Activated CD4-positive, CD25-positive, alpha-beta regulatory T cell (primary cell): ENCODE measurements at regions not wholly inside any gene's neighbourhood (a gene's known extent, or its start where the extent isn't known, plus 50 kb on each side); places are given as distances from the start of the nearest gene placed in this dataset.
"Not testable (repeated sequence)": the region's sequence is repeated elsewhere in the genome, so short reads cannot be mapped to it uniquely, and the experiment has no call there.

ENCODE experiments used
- DNase-seq, 4 experiments: peaks; one replicate each; lab custom pipeline; 2025; lab: John Stamatoyannopoulos, UW

- no peak for DNase-seq
These were observed 326.1 kb upstream of the ROPN1 start for GRCh38 chr3:124318014-124318413.

GRCh38 chr3:124318656-124319055, 326.7 kb upstream of the ROPN1 start:
- no peak for DNase-seq

DNA sequence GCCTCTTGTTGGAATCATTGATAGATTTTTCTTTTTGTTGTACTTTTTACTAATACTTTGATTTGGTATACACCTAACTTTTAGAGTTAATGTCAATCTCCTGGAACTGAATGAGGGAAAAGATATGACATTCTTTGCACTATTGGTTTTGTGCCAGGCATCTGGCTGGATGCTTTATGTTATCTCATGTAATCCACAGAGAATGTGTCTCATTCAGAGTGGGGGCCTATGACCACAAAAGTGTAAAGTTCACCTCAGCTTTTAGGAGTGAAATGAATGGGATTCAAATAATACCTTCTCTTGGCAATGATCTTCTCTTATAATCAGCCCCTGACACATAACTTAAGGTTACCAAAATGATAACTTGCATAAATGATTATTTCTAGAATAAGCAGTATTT, 329.1 kb upstream of the ROPN1 start:
- no peak for DNase-seq

DNA sequence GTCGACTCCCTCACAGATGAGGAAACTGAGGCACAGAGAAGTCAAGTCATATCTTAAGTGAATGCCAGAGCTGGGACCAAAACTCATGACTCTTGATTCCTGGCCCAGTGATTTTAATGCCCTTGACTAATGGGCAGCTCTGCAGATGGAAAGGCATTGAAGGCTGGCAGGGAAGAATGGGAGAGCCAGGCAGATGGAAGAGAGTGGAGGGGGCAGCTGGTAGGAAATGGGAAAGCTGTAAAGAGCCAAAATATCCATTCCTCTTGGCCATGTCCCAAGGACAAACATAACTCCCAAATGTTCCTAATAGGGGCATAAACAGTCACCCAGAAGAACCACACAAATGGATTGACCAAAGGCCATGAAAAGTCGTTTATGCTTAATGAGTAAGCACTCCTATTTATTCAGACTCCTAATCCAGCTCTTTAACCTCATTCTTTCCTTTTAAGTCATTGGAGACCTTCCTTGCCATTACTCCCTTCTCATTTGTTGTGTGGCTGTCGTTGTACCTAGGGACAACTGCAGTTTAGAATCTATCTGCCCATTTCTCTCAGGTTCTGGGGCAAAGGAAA, 330.5 kb upstream of the ROPN1 start:
- no peak for DNase-seq

DNA sequence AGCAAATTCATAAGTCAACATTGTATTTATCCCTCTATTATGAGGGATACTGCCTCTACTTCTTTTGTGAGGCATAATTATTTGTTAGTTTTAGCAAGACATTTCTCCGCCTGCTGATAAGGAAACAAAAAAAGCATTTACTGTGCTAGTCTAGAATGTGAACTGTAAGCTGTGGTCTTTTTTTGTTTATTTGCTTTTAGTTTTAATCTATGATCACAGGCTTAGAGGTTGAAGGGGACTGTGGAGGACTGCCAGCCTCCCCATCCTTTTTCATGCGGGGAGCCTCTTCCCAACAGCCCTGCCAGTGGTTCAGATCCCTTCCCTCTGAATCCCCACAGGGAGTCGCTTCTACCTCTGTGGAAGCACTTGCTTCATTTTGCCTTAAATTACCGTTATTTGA, 331.0 kb upstream of the ROPN1 start:
- no peak for DNase-seq

DNA sequence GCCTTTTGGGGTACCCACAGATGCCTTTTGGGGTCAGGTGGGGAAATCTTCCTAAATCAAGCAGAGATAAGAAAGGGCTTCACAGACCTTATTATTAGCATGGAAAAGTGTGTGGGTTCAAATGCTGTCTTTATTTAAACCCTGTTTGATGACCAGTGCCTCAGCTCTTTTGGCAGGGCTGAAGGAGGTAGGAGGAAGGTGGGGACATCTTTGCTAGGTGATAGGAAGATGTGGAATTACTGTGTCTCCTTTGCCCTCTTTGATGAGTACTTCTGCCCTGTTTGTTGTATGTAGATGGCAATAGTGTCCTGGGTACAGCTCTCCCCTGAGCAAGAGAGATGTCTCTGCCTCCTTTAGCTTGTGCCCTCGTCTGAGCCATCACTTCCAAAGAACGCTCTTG, 333.3 kb upstream of the ROPN1 start:
- DNase-seq = no peak

GRCh38 chr3:124329723-124330122, 337.8 kb upstream of the ROPN1 start:
- no peak for DNase-seq

GRCh38 chr3:124333931-124334640, 342.2 kb upstream of the ROPN1 start:
- DNase-seq = no peak

DNA sequence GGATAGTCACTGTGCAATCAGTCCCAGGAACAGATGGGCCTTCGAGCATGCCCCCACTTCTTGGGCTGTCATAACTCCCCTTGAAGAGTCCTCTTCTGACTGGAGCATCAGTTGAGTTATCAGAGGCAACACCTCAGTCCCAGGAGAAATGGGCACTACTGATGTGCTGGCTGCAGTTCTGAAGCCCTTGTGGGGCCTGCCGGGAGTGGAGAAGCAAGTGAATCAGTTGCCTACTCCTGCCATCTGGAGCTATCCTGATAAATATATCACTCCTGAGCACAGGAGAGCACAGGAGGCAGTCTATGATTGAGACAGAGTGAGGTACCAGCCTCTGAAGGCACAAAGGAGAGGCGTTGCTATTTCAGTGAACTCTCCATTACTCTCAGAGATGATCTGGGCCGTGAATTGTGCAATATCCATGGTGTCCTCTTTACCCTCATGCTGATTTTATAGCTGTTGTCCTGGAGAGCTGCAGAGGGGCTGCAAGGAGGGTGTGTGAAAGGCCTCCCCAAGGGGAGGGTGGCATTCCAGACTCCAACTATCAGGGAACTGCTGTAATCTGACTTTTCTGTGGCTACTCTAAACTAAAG, 344.2 kb upstream of the ROPN1 start:
- no peak for DNase-seq

DNA sequence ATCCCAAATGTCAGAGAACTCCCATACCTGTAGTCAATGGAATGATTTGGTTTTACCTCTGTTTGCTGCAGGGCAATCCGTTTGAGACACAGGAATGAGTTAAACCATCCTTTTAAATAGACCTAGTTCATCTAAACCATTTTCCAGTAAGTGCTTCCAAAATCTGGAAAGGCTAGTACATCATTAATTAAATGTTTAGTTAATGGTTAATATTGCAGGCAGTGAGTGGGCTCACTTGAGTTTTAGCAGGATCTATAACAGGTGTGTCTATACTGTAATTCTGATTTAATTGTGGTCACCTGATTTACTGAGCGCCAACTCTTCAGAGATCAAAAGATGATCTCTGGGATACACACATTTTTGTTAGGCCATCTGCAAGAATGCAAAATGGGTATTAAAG, 353.9 kb upstream of the ROPN1 start:
- DNase-seq = no peak

GRCh38 chr3:124346487-124346886, 354.6 kb upstream of the ROPN1 start:
- DNase-seq = no peak

DNA sequence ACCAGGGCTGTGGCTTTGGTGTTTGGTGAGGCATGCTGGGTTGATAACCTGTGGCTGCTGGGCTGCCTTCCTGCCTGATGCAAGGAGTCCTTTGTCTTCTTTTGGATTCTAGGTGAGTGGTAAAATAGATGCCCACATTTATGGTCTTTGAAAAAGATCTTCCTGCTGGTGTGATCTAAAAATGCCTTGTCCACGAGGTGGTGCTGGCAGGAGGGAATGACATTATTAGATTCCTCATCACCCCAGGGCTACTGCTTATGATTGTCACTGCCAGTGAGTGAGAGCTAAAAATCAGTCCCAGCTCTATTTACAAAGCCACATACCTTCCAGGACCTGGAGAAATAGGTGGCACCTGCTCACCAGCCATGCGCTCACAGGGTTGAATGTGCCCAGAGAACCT, 355.5 kb upstream of the ROPN1 start:
- no peak for DNase-seq

- DNase-seq = not testable (repeated sequence)
These were observed 356.6 kb upstream of the ROPN1 start for GRCh38 chr3:124348555-124348954.

DNA sequence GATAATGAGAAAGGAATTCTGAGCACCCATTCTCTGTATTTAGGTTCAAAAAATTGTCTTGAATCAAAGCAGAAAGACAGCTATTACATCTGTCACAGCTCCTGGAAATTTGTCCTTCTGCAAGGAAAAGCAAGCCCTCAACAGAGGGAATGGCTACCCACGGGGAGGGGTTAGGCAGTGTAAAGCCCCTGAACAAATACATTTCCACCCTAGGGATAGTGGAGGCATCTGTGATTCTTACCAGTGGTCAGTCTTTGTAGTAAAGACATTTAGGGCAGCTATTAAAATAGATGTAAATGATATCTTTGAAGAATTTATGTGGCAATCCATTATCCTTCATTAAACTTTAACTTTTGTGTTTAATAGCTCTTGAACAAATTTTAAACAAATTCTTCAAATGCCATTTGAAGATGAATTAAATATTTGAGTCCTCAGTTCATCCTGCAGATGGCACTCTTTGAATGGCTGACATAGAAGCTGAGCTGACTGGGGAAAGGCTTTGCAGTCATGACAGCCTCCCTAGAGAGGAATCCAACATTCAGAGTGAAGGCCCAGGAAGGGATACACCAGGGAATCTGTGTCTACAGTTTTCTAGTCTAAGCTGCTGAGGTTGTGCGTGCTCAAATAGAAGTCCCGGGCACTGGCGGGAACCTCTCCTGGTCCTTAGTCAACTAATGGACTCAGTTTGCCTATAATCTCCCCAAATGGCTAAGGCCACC, 359.7 kb upstream of the ROPN1 start:
- no peak for DNase-seq

DNA sequence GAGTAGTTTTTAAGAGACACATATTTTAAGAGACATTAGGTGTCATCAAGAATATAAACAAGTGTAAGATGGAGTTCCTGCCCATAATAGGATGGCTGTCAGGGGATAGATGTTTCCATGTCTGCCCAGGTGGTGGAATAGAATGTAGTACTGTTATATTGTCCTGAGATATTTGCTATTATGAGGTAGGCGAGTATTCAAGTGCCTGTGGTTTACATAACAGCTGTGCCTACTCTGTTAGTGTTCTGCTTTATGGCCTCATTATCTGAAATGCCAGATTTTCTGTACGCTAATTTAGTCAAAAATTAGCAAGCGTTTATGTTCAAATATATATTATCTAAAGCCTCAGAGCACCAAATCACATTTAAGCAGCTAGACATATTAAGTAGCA, 360.2 kb upstream of the ROPN1 start:
- DNase-seq = no peak

DNA sequence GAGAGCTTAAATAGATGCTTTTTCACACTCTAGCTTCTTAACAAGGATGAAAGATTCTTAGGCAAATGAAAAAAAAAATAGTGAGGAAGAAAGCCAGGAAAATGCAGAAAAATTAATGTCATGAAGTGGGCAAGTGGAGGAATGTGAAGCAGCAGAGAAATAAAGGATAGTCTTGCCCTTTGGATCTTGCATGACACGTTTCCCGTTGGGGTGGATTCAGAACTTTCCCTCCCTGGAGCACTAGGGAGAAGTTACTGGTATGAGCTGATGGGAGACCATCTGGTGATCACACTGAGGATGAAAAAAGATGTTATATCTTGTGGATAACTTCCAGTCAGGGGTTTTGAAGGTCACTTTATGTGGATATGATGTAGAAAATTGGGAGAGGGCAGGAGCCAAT, 361.8 kb upstream of the ROPN1 start:
- no peak for DNase-seq

- no peak for DNase-seq
These were observed 362.2 kb upstream of the ROPN1 start for GRCh38 chr3:124354150-124354549.

- DNase-seq = no peak
These were observed 366.2 kb upstream of the ROPN1 start for GRCh38 chr3:124358156-124358555.

GRCh38 chr3:124360155-124360554, 368.2 kb upstream of the ROPN1 start:
- no peak for DNase-seq

DNA sequence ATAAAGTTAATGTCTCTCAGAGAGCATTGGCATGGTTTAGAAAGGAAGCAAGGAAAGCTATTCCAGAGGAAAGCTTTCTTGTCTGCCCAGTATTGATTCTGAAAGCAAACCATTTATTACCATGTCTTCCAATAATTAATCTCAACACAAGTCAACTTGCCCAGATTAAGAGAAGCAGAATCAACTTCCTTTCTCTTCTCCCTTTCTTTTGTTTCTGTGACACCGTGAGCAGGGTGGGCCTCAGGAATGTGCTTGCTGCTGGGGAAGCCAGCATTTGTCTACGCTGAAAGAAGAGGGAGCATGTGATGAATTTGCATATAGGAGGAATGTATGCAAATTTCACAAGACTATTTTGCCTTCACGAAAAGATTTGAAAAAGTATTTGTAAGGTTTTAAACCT, 368.6 kb upstream of the ROPN1 start:
- DNase-seq = no peak

GRCh38 chr3:124361566-124361965, 368.7 kb upstream of the UMPS start:
- DNase-seq = no peak

GRCh38 chr3:124362455-124362854, 367.8 kb upstream of the UMPS start:
- no peak for DNase-seq

GRCh38 chr3:124363476-124363875, 366.8 kb upstream of the UMPS start:
- DNase-seq = no peak
